Neuronal stem cell (in vitro differentiated cells): ENCODE measurements at regions not wholly inside any gene's neighbourhood (a gene's known extent, or its start where the extent isn't known, plus 50 kb on each side); places are given as distances from the start of the nearest gene placed in this dataset.

Experiments
- DNase-seq: peaks from one replicate; pipeline ENCODE4 v3.0.0-alpha.2; 2013; ENCODE audit warnings: low spot score
- H2AFZ ChIP-seq: one replicate; pipeline ENCODE4 v1.6.1; 2013; ENCODE audit warnings: mild to moderate bottlenecking, low read length, inconsistent platforms
- H2AK5ac ChIP-seq: 2 replicates; pipeline ENCODE4 v1.6.1; 2013; ENCODE audit warnings: low read depth, mild to moderate bottlenecking, inconsistent platforms, low read length, moderate library complexity, mixed read lengths
- H2BK120ac ChIP-seq: 2 replicates; pipeline ENCODE4 v1.6.1; 2013; ENCODE audit warnings: low read depth, mild to moderate bottlenecking, inconsistent platforms, low read length, moderate library complexity, mixed read lengths
- H2BK12ac ChIP-seq: one replicate; pipeline ENCODE4 v1.6.1; 2013; ENCODE audit warnings: low read length, inconsistent platforms
- H2BK15ac ChIP-seq: 2 replicates; pipeline ENCODE4 v1.6.1; 2013; ENCODE audit warnings: mild to moderate bottlenecking, low read length, inconsistent platforms, mixed read lengths
- H2BK5ac ChIP-seq: one replicate; pipeline ENCODE4 v1.6.1; 2013; ENCODE audit warnings: inconsistent platforms, mild to moderate bottlenecking, low read length, moderate library complexity
- H3K14ac ChIP-seq: one replicate; pipeline ENCODE4 v1.6.1; 2013; ENCODE audit warnings: low read length, inconsistent platforms
- H3K18ac ChIP-seq: 2 replicates; pipeline ENCODE4 v1.6.1; 2013; ENCODE audit warnings: low read length, inconsistent platforms
- H3K23ac ChIP-seq: 2 replicates; pipeline ENCODE4 v1.6.1; 2013; ENCODE audit warnings: low read depth, mild to moderate bottlenecking, mixed read lengths, low read length, inconsistent platforms; ENCODE audit not compliant: poor library complexity
- H3K27ac ChIP-seq: replicated peaks from 3 replicates; pipeline ENCODE4 v1.5.1; 2013; ENCODE audit warnings: low read length, inconsistent platforms
- H3K27me3 ChIP-seq, 3 experiments: 2 replicates each; pipeline ENCODE4 v1.6.1; 2013; ENCODE audit warnings: low read length in 3 of 3, mild to moderate bottlenecking in 2 of 3, inconsistent platforms in 1 of 3, low read depth in 1 of 3, mixed read lengths in 1 of 3, moderate library complexity in 1 of 3; ENCODE audit not compliant: control insufficient read depth in 3 of 3, insufficient read depth in 3 of 3
- H3K36me3 ChIP-seq, 2 donors: replicated peaks in 1 of 2; 2 replicates each; pipeline ENCODE4 v1.6.1; 2013; ENCODE audit warnings: low read length in 2 of 2; ENCODE audit not compliant: control insufficient read depth in 2 of 2, insufficient read depth in 2 of 2
- H3K4ac ChIP-seq: 2 replicates; pipeline ENCODE4 v1.6.1; 2013; ENCODE audit warnings: inconsistent platforms, mild to moderate bottlenecking, low read length, moderate library complexity
- H3K4me1 ChIP-seq, 2 donors: 1 replicate in 1 of 2; 2 replicates in 1 of 2; pipeline ENCODE4 v1.6.1; 2013; ENCODE audit warnings: low read length in 2 of 2, low read depth in 1 of 2; ENCODE audit not compliant: control insufficient read depth in 2 of 2, insufficient read depth in 1 of 2
- H3K4me2 ChIP-seq: one replicate; pipeline ENCODE4 v1.6.1; 2013; ENCODE audit warnings: mild to moderate bottlenecking, low read length, inconsistent platforms; ENCODE audit not compliant: insufficient read depth, poor library complexity, severe bottlenecking
- H3K4me3 ChIP-seq, 2 donors: 2 replicates each; pipeline ENCODE4 v1.5.1; 2013; ENCODE audit warnings: low read length in 2 of 2, mild to moderate bottlenecking in 2 of 2, inconsistent platforms in 1 of 2, moderate library complexity in 1 of 2
- H3K79me1 ChIP-seq: one replicate; pipeline ENCODE4 v1.6.1; 2013; ENCODE audit warnings: low read depth, mild to moderate bottlenecking, inconsistent platforms, low read length, moderate library complexity
- H3K9ac ChIP-seq: one replicate; pipeline ENCODE4 v1.6.1; 2013; ENCODE audit warnings: mild to moderate bottlenecking, low read depth, low read length, inconsistent platforms; ENCODE audit not compliant: poor library complexity
- H3K9me3 ChIP-seq, 2 donors: replicated peaks in 1 of 2; 2 replicates each; pipeline versions ENCODE3 to v1.6.1; 2013; ENCODE audit warnings: low read length in 2 of 2, mild to moderate bottlenecking in 2 of 2, inconsistent platforms in 1 of 2, low read depth in 1 of 2, mixed read lengths in 1 of 2, moderate library complexity in 1 of 2; ENCODE audit not compliant: control insufficient read depth in 2 of 2, insufficient read depth in 1 of 2
- H4K8ac ChIP-seq: one replicate; pipeline ENCODE4 v1.6.1; 2013; ENCODE audit warnings: low read depth, mild to moderate bottlenecking, inconsistent platforms, low read length, moderate library complexity
- H4K91ac ChIP-seq: one replicate; pipeline ENCODE4 v1.6.1; 2013; ENCODE audit warnings: low read length, low read depth, mild to moderate bottlenecking, inconsistent platforms; ENCODE audit not compliant: poor library complexity
- WGBS, 2 donors: extraction: QIAGEN DNeasy Blood & Tissue Kit; methylation state at CpG; one replicate each; pipeline ENCODE4 v1.1.7; 2013; ENCODE audit warnings: missing lambda C conversion rate in 2 of 2, mixed read lengths in 1 of 2; ENCODE audit not compliant: insufficient read length in 2 of 2, insufficient replicate concordance in 1 of 2; ENCODE audit errors: extremely low coverage in 2 of 2; 5-methylcytosine and 5-hydroxymethylcytosine counted together

GRCh38 chr4:19683426-19683825 lies 568.3 kb upstream of the SLIT2 start:
- H3K23ac ChIP-seq: no peak overlapping the region
- no peak overlapping the region for H3K4me3 ChIP-seq
- no peak overlapping the region for H4K91ac ChIP-seq
- H3K14ac ChIP-seq: no peak overlapping the region
- no peak overlapping the region for H2BK120ac ChIP-seq
- no peak overlapping the region for H3K4me2 ChIP-seq
- no peak for DNase-seq
- no peak overlapping the region for H2BK5ac ChIP-seq
- no peak overlapping the region for H3K18ac ChIP-seq
- H3K9ac ChIP-seq: no peak overlapping the region
- H2AFZ ChIP-seq: peak overlapping the region; percentile 71
- no CpG with 5 or more reads among the region's 4 CpGs for WGBS, 2 donors
- no peak overlapping the region for H4K8ac ChIP-seq
- no peak overlapping the region for H2BK15ac ChIP-seq
- no peak overlapping the region for H3K27ac ChIP-seq
- no peak overlapping the region for H2AK5ac ChIP-seq
- H3K4ac ChIP-seq: no peak overlapping the region
- H3K79me1 ChIP-seq: no peaks in the 10 kb centered on the region
- H2BK12ac ChIP-seq: no peak overlapping the region
- H3K27me3 ChIP-seq: no peaks in the 10 kb centered on the region
- no peaks in the 10 kb centered on the region for H3K36me3 ChIP-seq
- no peaks in the 10 kb centered on the region for H3K4me1 ChIP-seq
- H3K9me3 ChIP-seq: no peaks in the 10 kb centered on the region

- Histone ChIP-seq H4K8ac (no peak overlapping the region), H3K18ac (no peak overlapping the region), H4K91ac (no peak overlapping the region), H3K27ac (no peak overlapping the region), H3K9ac (no peak overlapping the region), H2BK12ac (no peak overlapping the region), H2AK5ac (no peak overlapping the region), H3K79me1 (peaks cover 1% of the 10 kb centered on the region), H3K14ac (no peak overlapping the region), H2AFZ (no peak overlapping the region), H3K4me3 (no peak overlapping the region), H3K4ac (no peak overlapping the region), H3K23ac (no peak overlapping the region), H3K9me3 (no peaks in the 10 kb centered on the region), H2BK15ac (no peak overlapping the region), H2BK5ac (no peak overlapping the region), H3K36me3 (no peaks in the 10 kb centered on the region), H3K4me2 (no peak overlapping the region), H2BK120ac (no peak overlapping the region), H3K27me3 (no peaks in the 10 kb centered on the region), H3K4me1 (no peaks in the 10 kb centered on the region)
- DNase-seq: no peak
Measured at GRCh38 chr4:19677211-19677610, 574.5 kb upstream of the SLIT2 start.

GRCh38 chr4:19675172-19675811 lies 576.4 kb upstream of the SLIT2 start:
- no peaks in the 10 kb centered on the region for H3K4me1 ChIP-seq
- H2BK120ac ChIP-seq: no peak overlapping the region
- H3K36me3 ChIP-seq: no peaks in the 10 kb centered on the region
- H3K79me1 ChIP-seq: peaks cover 1% of the 10 kb centered on the region
- no peak for DNase-seq
- no peak overlapping the region for H3K4ac ChIP-seq
- no peaks in the 10 kb centered on the region for H3K27me3 ChIP-seq
- no peak overlapping the region for H4K8ac ChIP-seq
- no peak overlapping the region for H3K27ac ChIP-seq
- no peak overlapping the region for H2AFZ ChIP-seq
- no peak overlapping the region for H3K14ac ChIP-seq
- no peak overlapping the region for H2BK5ac ChIP-seq
- no peak overlapping the region for H3K4me3 ChIP-seq
- no peak overlapping the region for H3K18ac ChIP-seq
- H2AK5ac ChIP-seq: no peak overlapping the region
- no peak overlapping the region for H3K23ac ChIP-seq
- H2BK15ac ChIP-seq: no peak overlapping the region
- H2BK12ac ChIP-seq: no peak overlapping the region
- no peak overlapping the region for H4K91ac ChIP-seq
- H3K9ac ChIP-seq: no peak overlapping the region
- WGBS, 2 donors: no CpG with 5 or more reads among the region's 4 CpGs
- H3K9me3 ChIP-seq: no peaks in the 10 kb centered on the region
- H3K4me2 ChIP-seq: no peak overlapping the region

DNA sequence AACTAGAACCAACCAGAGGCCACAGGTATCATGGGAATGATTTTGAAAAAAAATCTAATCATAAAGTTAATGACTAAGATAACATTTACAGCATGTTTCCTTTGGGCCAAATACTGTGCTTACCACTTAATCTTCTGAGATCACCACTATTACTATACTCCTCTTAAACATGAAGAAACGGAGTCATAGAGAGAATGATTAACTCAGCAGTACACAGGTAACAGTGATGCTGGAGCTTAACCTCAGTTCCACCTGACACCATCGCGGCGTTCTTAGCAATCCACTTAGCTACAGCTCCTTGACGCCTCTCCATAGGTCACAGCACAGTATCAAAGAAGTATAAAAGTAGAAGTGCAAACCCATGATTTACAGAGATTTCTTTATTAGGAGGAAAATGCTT lies 592.6 kb upstream of the SLIT2 start:
- Histone ChIP-seq H2AK5ac (no peak overlapping the region), H2BK12ac (no peak overlapping the region), H2BK5ac (no peak overlapping the region), H3K79me1 (no peaks in the 10 kb centered on the region), H4K8ac (no peak overlapping the region), H2BK120ac (no peak overlapping the region), H3K4ac (no peak overlapping the region), H3K9me3 (no peaks in the 10 kb centered on the region), H3K14ac (no peak overlapping the region), H3K4me1 (peaks cover 2 to 5% of the 10 kb centered on the region in 2 donors), H3K9ac (no peak overlapping the region), H3K36me3 (no peaks in the 10 kb centered on the region), H2AFZ (no peak overlapping the region), H3K27me3 (no peaks in the 10 kb centered on the region), H4K91ac (no peak overlapping the region), H3K4me2 (no peak overlapping the region), H3K23ac (no peak overlapping the region), H2BK15ac (no peak overlapping the region), H3K4me3 (no peak overlapping the region), H3K27ac (no peak overlapping the region), H3K18ac (no peak overlapping the region)
- DNase-seq: no peak
- no CpG with 5 or more reads among the region's 5 CpGs for WGBS, 2 donors
